ENCODE measurements at regions not wholly inside any gene's neighbourhood (a gene's known extent, or its start where the extent isn't known, plus 50 kb on each side); places are given as distances from the start of the nearest gene placed in this dataset.

GRCh38 chr2:223418604-223419199 lies 183.5 kb downstream of the SCG2 start:
- TF ChIP-seq CTCF (IDR thresholded peaks at IDR 0.05): no peak
- no peak for TF ChIP-seq POLR2AphosphoS5 (IDR thresholded peaks at IDR 0.05)
- no peak for TF ChIP-seq EP300 (IDR thresholded peaks at IDR 0.05)
- TF ChIP-seq POLR2A (IDR thresholded peaks at IDR 0.05): no peak
